ENCODE measurements at regions not wholly inside any gene's neighbourhood (a gene's known extent, or its start where the extent isn't known, plus 50 kb on each side); places are given as distances from the start of the nearest gene placed in this dataset.
A peak's percentile ranks its signal among the peaks of the same experiment; 100 is the strongest.

DNA sequence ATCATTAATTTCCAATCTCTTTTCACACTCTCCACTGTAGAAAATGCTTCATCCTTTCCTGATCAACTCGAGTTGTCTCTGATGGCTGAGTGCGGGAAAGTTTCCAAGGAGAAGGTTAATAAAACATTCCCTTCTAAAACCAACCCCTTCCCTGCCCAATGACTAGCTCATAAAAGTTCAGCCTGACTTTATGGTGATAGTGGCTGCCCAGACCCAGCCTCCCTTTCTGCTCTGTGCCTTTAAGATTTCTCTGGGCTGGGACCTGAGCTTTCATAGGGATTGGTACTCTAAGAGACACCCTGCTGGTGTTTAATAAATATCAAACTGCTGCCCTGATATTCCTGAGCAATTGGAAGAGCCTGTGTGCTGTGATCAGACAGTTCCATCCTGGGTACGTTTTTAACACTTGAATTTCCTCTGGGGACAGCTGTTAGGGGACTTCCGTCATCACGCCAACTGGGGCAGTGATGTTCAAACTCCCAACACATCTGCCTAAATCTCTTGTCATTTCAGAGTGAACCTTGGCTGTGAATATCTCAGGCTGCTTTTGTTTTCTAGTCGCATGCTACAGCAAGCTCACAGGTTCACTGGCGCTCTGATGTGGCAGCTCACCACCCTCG, 195.0 kb upstream of the KIRREL3 start:
- no peak for DNase-seq

DNA sequence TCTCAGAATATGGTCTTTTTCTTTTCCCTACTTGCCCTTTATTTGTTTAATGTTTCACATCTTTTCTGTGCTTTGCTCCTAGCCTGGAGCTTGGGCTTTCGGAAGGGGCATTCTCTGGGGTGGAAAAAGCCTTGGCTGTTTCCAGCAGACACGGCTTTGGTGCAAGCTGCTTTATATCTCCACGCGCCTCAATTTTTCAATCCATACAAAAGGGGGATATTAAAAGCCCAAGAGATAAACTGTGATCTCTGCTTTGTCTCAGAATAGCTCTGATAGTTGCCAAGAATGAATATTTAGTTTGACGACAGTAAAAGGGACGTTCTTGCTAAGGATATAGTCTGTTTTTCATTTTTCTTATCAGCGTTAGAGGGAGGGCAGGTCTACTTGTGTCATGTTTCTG, 194.0 kb upstream of the KIRREL3 start:
- DNase-seq = no peak

DNA sequence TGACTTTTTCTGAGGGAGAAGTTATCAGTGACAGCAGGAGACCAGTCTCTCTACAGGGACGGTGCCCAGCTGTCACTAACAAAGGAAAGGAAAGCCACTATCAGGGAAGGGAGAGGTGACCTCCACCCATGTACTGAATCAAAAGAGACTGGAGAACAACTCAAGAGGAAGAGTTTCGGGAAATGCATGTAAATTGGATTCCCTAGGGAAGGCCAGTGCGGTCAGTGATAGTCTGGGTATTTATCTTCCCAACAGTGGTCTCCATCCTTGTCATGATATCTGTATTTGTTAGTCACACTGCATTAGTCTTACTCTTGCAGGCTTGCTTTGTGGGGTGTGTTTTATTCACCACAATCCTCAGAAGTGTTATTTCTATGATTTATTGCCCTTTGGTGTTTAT, 193.4 kb upstream of the KIRREL3 start:
- no peak for DNase-seq

DNA sequence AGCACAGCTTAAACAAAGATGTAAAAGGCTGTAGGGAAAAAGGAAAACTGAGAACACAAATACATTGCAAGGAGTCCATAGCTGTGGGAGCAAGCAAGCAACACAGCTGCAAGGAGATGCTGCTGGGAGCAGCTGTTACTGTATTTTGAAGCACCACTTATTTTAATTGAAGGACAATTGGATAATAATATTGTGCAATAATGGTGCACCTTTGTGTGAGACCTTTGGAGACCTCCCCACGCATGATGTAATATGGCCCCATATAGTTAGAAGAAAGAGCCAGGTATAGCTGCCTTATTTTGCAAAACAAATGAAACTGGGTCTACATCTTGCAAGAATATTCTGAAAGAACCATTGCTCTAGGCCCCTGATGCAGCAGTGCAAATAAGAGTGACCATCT, 191.1 kb upstream of the KIRREL3 start:
- no peak for DNase-seq

DNA sequence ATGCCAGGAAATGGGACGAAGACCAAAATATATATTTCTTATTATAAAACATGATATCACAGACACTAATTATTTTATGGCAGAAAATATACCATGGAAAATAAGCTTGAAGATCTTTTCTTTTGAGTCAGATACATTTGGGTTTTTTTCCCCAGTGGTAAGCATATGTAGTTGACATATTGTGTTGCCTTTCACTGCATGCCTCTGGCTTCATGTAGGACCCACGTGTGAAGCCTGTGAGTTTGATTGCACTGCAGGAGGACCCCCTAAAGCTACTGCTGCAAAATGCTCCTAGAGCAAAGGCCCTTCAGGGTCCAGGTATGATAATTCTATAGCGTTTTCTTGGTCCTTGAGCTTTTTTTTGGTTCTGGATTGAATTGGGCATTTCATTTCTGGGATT, 190.7 kb upstream of the KIRREL3 start:
- no peak for DNase-seq

DNA sequence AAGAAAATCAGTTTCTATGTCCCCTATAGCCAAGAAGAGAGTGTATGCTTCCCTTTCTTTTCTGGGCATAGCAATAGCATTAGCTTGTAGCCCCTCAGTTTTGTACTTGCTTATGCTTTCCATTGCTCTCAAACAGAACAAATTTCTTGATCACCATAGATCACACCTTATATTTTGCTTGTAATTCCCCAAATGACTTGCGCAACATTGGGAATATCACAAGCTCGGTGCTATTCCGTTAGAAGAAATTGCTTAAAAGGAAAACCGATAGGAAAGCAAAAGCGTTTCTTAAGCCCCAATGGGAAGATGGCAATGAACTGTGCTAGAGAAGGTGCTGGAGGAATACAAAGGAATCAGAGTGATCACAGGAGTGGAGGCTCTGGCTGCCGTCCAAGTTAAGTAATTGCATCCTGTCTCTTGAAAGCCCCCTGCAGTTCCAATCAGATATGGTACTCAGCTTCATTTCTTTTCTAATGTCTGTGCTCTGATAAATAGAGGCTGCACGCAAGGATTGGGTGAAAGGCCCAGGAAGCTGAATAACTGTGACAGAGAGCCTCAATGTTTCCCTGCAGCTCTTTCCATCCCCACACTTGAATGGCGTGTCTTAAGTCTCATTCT, 182.1 kb upstream of the KIRREL3 start:
- no peak for DNase-seq

DNA sequence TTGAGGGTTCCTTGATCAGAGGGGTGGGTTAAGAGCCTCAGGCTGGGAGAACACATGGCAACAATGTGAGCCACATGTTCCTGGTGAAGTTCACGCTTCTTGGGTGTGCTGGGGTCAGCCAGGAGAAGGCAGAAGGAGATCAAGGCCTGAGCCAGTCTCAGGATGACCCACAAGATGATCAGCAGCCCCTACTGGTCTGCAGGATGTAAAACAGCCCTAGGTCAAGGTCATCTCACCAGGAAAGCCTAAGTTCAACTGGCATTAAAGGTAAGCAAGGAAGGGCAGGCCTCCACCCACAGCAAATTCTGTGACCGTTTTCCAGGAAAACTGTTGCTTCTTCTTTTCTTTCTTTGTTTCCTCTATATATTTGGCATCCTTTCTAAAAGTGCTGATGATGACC, 156.7 kb upstream of the KIRREL3 start:
- DNase-seq = no peak

DNA sequence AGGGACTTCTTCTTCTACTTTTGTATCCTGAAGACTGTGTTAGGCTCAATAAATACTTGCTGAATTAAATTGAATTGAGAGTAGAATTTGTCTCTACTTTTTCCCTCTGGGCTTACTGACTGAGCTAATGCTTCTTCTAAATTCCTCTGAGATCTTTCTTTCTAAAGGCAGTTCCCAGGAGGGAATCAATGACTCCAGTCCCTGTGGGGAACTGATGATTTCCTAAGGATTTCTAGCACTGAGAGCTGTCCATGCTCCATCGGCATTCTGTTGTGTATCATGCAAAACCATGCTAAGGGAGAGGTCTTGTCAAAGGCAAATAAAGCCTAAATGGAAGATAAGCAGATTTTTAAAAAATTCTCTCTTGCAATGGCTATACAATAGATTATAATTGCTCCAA, 148.8 kb upstream of the KIRREL3 start:
- no peak for DNase-seq

DNA sequence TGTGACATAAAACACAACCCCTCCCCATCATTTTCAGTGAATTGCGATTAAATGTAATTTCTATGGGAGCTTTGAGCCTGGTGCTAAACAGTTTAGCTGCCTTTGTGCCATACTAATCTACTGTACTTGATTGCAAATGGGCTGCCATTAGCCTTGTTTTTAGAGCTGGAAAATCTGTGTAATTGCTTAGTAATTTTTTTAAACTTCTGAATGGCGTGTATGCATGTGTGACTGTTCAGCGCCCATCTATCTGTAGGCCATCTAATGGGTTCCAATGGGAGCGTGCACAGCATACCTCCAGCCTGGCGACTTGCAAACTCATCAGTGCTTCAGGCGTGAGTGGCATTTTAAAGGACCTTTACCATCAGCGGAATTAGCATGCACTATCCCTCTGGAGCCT, 142.7 kb upstream of the KIRREL3 start:
- DNase-seq = no peak

DNA sequence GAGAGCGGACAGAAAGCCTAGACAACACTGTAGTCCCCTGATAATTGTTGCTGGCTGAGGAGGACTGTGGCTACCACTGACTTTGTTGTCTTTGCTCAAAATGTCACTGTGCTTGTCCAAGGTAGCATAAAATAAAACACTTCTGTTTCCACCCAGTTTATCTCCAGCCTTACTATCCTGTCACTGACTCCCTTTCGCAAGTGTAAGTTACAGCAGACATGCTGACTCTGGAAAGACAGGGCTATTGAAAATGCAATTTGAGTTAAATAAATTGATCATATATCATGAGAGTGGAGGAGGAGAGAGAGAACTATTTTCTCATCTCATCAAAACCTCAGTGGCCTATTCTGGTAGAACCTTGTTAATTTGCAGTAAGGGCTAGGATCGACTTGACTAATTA, 138.0 kb upstream of the KIRREL3 start:
- no peak for DNase-seq

DNA sequence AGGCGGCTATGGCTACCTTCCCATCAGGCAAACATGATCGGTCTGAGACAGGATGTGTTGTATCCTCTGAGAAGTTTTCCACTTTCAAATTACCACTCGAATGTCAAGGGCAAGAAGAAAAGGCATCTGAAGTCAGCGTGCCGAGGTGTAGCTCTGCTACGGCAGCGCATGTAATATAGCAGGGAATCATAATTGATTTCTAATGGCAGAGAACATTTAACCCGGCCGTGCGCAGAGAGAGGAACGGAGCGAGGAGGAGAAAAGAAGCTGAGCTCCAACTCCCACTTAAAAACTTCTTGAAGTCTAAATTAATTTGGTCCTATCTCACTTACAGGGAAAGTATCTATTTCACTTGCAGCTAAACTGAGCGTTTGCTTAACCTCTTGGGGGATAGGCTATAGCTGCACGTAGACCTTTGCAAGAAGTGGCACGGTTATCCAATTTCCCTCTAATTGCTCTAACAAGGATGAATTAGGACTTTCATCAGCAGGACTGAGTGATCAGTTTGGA, 137.3 kb upstream of the KIRREL3 start:
- DNase-seq = no peak

DNA sequence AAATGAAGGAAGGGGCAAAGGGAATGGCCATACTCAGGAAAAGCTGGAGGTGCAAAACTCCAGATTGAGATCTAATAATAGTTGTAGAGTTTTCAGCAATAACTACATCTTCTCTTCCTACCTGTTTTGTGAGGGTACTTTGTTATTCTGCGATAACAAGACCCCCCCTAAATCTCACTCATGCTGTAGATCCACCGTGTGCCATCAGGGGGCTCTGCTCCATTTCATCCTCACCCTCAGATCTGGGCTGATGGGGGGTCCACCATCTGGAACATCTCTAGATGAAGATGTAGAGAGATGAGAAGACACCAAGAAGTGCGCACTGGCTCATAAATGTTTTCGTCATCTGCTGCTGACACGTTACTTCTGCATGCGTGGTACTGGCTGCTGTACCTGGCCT, 135.9 kb upstream of the KIRREL3 start:
- DNase-seq = no peak

DNA sequence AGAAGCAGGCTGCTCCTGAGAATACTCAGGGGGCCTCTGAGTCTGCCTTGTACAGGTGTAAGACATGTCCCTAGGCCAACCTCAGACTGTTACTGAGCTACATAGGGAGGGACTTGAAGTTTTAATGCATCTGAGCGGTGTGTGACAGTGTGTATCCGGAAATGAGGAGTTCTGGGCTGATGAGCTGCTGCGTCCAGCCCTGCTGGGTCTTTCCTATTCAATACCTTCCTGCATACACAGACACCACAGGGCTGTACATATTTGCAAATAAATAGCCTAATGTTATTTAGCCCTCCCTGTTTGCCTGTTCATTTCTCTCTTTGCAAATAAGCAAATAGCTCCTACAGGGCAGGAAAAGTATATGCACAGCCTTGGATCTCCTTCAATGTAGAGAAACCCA, 134.7 kb upstream of the KIRREL3 start:
- DNase-seq = no peak

DNA sequence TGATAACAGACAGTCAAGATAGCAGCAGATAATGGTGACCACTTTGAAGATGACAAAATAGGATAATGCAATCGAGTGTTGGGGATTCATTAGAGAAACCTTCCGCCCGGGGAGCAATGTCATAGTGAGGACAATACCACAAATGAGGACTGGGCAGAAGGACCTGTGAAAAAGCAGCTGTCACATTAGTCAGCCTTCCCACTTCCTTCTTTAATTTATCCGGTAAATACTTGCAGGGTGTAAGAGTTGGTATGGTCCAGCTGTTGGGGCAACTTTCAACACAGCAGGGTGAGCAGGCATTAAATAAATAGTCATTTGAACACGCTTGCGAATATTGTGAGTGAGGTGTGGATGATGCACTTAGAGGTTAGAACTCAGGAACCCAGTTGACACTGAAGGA, 132.5 kb upstream of the KIRREL3 start:
- no peak for DNase-seq

DNA sequence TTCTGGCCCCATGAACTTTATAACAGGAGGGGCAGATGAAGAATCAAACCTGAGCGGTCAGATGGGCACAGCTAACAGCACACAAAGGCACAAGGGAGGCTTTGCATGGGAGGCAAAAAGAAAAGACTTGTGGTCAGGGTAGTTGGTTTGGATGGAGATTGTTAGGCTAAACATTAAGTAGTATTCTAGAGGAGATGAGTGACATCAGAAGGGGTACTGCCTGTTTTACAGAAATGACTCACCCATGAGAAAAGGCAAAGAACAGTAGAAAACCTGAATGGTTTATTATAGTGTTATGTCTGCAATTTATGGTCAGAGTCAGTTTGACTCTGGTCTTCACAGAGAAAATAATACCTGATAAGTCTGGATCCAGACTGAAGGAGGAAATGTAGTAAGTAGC, 129.8 kb upstream of the KIRREL3 start:
- no peak for DNase-seq

DNA sequence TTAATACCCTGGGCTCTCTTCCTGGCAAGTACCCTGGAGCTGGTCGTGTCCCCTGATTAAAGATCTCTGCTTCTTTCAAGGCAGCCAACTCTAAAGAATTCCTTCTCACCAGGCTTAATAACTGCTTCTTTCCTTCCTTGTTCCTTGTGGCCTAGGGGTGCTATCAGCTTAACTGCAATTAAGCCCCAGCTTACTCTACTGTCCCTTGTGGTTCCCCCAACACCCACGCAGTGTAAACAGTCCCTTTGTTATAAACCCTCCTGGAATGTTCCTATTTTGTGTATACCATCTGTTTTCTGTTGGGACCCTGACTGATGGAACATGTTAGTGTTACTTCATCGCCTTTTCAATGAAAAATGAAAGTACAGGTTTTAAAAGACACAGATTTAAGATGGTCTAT, 126.4 kb upstream of the KIRREL3 start:
- DNase-seq = no peak

DNA sequence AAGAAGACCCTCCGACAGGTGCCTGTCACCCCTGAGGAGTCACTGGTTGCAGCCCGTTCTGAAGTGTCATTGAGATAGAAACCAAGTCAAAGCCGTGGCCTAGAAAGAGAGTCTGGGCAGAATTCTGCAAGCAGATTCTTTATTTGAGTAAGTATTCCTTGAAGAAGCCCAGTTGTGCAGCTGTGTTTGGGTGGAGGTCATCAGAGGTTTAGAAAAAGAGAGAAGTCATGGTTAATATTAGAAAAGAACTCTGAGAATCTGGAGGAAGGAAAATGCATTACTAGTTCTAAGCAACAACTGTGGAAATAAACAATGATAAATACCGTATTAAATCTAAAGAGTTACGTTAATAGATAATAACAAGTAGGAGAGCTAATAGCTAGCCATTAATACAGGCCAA, 118.8 kb upstream of the KIRREL3 start:
- no peak for DNase-seq

DNA sequence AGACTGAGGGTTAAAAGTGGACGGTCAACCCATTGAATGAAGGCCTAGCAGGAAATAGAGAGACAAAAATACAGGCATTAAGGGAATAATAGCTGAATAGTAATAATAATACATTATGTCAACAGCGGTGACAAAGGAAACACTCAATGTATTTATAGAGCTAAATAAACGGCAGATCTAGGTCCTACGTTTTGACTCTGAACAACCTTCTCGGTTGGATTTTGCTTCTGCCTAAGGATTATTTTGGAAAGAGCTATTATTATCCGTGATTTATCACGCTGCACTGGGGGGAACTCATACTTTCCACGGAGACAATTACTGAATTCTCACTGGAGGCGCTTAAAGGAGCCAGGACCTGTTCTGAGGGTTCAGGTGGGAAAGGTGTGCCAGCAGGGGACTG, 118.2 kb upstream of the KIRREL3 start:
- DNase-seq = no peak

DNA sequence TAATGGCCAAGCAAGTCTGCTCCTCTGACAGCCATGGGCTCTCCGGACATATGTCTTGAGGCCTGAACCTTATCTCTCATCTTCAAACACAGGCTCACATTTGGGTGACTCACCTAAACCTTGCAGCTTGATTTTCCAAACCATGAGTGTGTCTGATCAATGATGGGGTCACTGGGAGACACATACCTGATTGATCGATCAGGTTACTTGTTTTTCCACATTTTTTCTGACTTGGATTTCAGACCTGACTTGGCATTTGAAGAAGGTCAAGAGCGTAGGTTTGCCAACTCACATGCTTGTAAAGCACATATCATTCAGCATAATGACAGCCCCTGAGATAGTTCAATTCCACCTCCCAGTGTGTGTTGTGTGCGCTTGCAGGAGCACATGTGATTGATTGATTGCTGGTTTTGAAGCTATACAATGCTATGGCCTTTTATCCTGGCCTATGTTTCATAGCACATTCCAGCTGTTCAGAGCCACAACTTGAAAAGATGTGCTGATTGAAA, 116.7 kb upstream of the KIRREL3 start:
- no peak for DNase-seq

DNA sequence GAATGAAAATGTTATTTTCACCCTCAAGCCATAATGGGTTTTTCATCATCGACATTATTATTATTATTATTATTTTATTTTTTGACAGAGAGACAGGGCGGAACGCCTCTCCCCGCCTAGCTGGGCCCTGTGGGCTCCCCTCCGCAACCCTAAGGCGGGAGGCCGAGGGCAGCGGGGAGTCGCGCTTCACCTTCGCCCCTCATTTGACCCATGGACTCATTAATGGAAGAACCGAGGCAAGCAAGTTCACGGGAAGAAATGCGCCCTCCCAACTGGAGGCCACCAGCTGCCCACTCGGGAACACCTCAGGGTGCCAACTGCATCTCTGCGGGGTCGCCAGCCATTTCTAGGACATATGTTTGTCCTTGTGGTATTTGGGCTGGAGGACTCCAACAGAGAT, 115.3 kb upstream of the KIRREL3 start:
- DNase-seq = no peak

DNA sequence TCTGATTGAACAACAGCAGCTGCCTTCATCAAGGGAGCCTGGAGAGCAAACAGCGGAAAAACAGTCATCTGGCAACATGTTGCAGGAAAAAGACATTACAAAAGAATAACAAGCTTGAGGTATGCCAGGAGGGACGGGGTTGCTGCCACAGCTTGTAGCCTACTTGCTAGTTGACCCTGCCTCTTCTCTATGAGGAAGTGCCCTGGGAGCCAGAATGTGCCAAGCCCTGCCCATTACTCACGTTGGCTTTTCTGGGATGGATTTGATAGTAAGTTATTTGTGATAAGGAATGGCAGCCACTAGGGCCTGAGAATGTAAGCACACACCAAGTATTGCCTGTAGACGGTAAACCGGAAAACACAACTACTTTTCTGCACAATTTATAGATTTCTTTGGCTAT, 113.5 kb upstream of the KIRREL3 start:
- no peak for DNase-seq

DNA sequence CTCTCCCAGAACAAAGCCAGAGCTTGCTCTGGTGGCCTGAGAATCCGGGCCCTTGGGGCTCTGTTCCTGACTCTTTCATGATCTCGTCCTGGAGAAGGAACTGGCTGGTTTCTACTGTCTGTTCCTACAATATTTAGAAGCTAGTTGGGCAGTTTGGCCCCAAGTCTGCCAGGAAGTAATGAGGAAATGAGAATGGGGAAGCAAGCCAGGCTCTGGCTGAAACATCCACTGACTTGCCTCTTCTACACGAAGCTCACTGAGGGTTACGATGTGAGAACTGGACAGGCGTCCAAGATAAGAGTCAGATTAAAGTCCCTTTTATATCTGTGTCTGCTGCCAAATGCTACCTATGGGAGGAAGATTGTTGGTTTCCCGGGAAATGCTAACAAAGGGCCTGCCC, 110.0 kb upstream of the KIRREL3 start:
- peak; percentile 5 to 6 for DNase-seq

DNA sequence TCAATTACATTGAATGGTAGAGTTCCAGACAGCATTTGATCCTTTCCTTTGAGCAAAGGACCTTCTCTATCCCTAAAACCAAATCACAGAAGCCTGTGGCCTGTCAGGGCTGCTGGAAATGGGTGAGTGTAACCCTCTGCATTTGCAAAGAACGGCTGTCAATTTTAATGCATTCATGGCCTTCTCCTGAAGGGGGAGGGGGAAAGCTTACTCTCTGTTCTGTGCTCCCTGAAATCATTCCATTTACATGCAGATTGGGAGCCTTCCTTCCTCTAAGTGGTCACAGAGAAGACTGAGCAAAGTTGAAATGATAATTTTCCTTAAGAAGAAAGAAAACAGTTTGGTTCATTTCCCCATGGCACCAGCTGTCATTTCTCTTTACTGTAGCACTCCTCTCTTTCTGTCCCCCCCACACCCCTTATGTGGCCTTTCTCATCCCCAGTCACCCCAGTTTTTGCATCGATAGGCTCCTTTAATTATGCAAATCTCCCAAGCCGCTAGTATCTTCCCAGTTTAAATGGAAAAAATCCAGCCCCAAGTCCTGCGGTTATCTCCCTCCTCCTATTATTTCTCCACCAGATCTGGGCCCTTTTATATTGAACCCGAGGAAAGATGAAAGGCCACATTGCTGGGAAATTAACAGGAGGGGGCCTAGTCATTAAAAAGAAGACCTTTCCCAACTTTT, 109.4 kb upstream of the KIRREL3 start:
- no peak for DNase-seq

DNA sequence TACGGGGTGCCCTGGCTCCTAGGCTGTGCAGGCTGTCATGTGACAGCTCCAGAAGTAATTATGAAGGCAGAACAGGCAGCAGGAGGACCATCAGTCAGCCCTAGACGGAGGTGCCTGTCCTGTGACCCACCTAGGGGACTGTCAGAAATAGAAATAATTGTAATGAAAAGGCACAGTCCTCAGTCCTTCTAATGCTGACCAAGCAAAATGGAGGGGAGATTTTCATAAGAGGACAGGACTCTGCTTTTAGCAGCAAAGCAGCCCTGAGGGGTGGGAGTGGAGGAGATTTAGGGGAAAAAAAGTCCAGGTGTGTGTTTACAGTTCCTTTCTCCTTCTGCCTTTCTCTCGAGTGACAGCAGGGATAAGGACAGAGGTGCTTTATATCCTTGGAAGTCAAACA, 108.3 kb upstream of the KIRREL3 start:
- no peak for DNase-seq

All from inflammatory macrophage (primary cell).